MM.1S (cell line): ENCODE measurements at regions not wholly inside any gene's neighbourhood (a gene's known extent, or its start where the extent isn't known, plus 50 kb on each side); places are given as distances from the start of the nearest gene placed in this dataset.

Source experiments
- CTCF ChIP-seq: fragments of 300-600 bp; sonication (generic); IDR thresholded peaks from 2 replicates; pipeline ENCODE4 v1.5.1; 2016; ENCODE audit warnings: antibody characterized with exemption, low read length, mixed read lengths
- EZH2 ChIP-seq: fragments of 300-600 bp; sonication (generic); optimal IDR thresholded peaks from 2 replicates; pipeline ENCODE3; 2017; ENCODE audit warnings: low read depth, mild to moderate bottlenecking, antibody characterized with exemption, low read length, mixed read lengths
- EZH2phosphoT487 ChIP-seq: fragments of 300-600 bp; sonication (generic); IDR thresholded peaks from 2 replicates; pipeline ENCODE4 v1.6.1; 2018; ENCODE audit warnings: antibody characterized with exemption, low read length

- TF ChIP-seq CTCF (no peak), EZH2phosphoT487 (no peak), EZH2 (no peak)
These were observed 117.9 kb upstream of the NRIP1 start for GRCh38 chr21:15182731-15183130.
